ENCODE measurements at regions not wholly inside any gene's neighbourhood (a gene's known extent, or its start where the extent isn't known, plus 50 kb on each side); places are given as distances from the start of the nearest gene placed in this dataset.

DNA sequence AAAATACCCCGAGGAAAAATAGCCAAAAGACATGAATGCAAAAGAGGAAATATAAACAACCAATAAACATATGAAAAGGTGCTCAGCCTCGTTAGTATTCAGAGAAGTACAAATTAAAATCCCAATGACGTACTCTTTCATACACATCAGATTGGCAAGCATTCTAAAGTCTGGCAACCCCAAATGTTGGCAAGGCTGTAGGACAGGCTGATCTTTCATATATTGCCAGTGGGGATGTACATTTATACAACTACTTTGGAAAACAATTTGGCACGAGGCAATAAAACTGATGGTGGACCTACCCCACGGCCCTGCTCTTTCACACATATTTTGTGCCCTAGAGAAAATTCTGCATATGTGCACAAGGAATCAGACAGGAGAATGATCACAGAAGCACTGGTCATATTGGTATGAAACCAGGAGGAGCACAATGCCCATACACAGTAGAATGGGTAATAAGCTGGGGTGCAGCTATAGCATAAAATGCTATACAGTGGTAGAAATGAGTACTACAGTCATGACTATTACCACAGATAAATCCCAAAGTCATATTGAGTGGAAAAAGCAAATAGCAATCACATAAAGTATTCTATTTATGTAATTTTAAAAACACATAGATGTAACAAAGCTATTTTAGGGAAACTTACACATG lies 176.0 kb upstream of the SLC24A5 start:
- H3K4me1 ChIP-seq (ENCODE audit: insufficient read depth), result no peaks in the 10 kb centered on the region
- no peak overlapping the region for H3K4me3 ChIP-seq
- no peaks in the 10 kb centered on the region for H3K9me2 ChIP-seq (replicated peaks; ENCODE audit: insufficient read depth)
- 86% methylated on average over 5 of the region's 5 CpGs for WGBS (ENCODE audit: low lambda C conversion rate, missing lambda C conversion rate)
- H2AFZ ChIP-seq, result no peak overlapping the region
- H3K79me2 ChIP-seq, result no peaks in the 10 kb centered on the region
- no peaks in the 10 kb centered on the region for H3K9me3 ChIP-seq (ENCODE audit: low read depth)
- DNase-seq (ENCODE audit: low spot score), result no peak
- H4K20me1 ChIP-seq (ENCODE audit: insufficient read depth, poor library complexity, severe bottlenecking), result no peaks in the 10 kb centered on the region
- no peak overlapping the region for H3K4me2 ChIP-seq
- no peak overlapping the region for H3K27ac ChIP-seq
- H3K36me3 ChIP-seq (replicated peaks; ENCODE audit: insufficient read depth, low read depth), result no peaks in the 10 kb centered on the region
- H3K27me3 ChIP-seq, result no peaks in the 10 kb centered on the region
- TF ChIP-seq EZH2 (IDR thresholded peaks at IDR 0.05; ENCODE audit: borderline replicate concordance), result no peak
- TF ChIP-seq EZH2phosphoT487 (IDR thresholded peaks at IDR 0.05; ENCODE audit: low read depth, severe bottlenecking, unreplicated experiment), result no peak
- TF ChIP-seq CTCF (IDR thresholded peaks at IDR 0.05; ENCODE audit: poor library complexity), result no peak

- Histone ChIP-seq H3K27me3 (no peaks in the 10 kb centered on the region), H3K9me3 (ENCODE audit: low read depth) (no peaks in the 10 kb centered on the region), H3K79me2 (no peaks in the 10 kb centered on the region), H3K4me2 (no peak overlapping the region), H3K27ac (no peak overlapping the region), H3K9me2 (replicated peaks; ENCODE audit: insufficient read depth) (no peaks in the 10 kb centered on the region), H3K36me3 (replicated peaks; ENCODE audit: insufficient read depth, low read depth) (no peaks in the 10 kb centered on the region), H2AFZ (no peak overlapping the region), H4K20me1 (ENCODE audit: insufficient read depth, poor library complexity, severe bottlenecking) (no peaks in the 10 kb centered on the region), H3K4me1 (ENCODE audit: insufficient read depth) (no peaks in the 10 kb centered on the region), H3K4me3 (no peak overlapping the region)
- WGBS (ENCODE audit: low lambda C conversion rate, missing lambda C conversion rate), result 71% methylated on average over 6 of the region's 6 CpGs
- DNase-seq (ENCODE audit: low spot score), result no peak
- TF ChIP-seq EZH2 (IDR thresholded peaks at IDR 0.05; ENCODE audit: borderline replicate concordance) (no peak), EZH2phosphoT487 (IDR thresholded peaks at IDR 0.05; ENCODE audit: low read depth, severe bottlenecking, unreplicated experiment) (no peak), CTCF (IDR thresholded peaks at IDR 0.05; ENCODE audit: poor library complexity) (no peak)
Observed at GRCh38 chr15:47945872-47946650, 174.7 kb upstream of the SLC24A5 start.

- no peaks in the 10 kb centered on the region for H3K27me3 ChIP-seq
- no peaks in the 10 kb centered on the region for H4K20me1 ChIP-seq (ENCODE audit: insufficient read depth, poor library complexity, severe bottlenecking)
- no peak overlapping the region for H3K27ac ChIP-seq
- WGBS (ENCODE audit: low lambda C conversion rate, missing lambda C conversion rate), result 81% methylated on average over 4 of the region's 4 CpGs
- no peak overlapping the region for H3K4me3 ChIP-seq
- H2AFZ ChIP-seq, result no peak overlapping the region
- no peak for DNase-seq (ENCODE audit: low spot score)
- TF ChIP-seq CTCF (IDR thresholded peaks at IDR 0.05; ENCODE audit: poor library complexity) (no peak), EZH2phosphoT487 (IDR thresholded peaks at IDR 0.05; ENCODE audit: low read depth, severe bottlenecking, unreplicated experiment) (no peak), EZH2 (IDR thresholded peaks at IDR 0.05; ENCODE audit: borderline replicate concordance) (no peak)
- H3K4me1 ChIP-seq (ENCODE audit: insufficient read depth), result no peaks in the 10 kb centered on the region
- H3K36me3 ChIP-seq (replicated peaks; ENCODE audit: insufficient read depth, low read depth), result no peaks in the 10 kb centered on the region
- no peak overlapping the region for H3K4me2 ChIP-seq
- H3K9me3 ChIP-seq (ENCODE audit: low read depth), result no peaks in the 10 kb centered on the region
- no peaks in the 10 kb centered on the region for H3K9me2 ChIP-seq (replicated peaks; ENCODE audit: insufficient read depth)
- H3K79me2 ChIP-seq, result no peaks in the 10 kb centered on the region
Observed at GRCh38 chr15:47949815-47950214, 171.0 kb upstream of the SLC24A5 start.
